ENCODE measurements at regions not wholly inside any gene's neighbourhood (a gene's known extent, or its start where the extent isn't known, plus 50 kb on each side); places are given as distances from the start of the nearest gene placed in this dataset.

DNA sequence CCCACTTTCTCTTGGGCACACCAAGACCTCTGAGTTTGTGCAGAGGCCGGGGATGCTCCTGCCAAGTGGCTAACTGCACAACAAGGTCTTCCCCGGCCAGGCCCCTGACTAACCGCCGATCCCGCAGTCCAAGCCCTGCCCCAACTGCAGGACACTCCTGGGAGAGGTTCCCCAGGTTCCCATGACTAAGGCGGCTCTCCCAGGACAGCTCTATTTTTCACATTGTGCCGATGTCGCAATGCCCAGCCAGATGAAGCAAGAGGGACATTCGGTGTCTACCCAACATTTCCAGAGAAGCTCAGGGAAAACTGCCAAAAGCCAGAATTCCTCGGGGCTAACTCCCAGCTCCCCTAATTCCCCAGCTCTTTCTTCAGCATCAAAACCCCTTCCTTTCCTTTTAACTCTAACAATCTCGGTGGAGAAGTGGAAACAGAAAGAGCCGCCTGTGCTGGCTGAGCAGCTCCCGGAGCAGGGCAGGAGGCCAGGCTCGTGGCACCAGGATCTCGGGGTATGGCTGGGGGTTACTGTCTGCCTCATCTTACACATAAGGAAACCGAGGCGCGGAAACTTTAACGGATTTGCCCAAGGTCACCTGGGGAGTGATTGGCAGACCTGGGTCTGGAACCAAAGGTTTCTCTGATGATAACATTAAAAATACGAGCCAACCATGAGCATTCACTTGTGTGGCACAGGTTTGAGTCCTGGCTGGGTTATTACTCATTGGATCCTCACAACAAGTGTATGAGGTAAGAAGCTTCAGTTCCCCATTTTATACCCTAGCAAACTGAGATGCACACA lies 318.2 kb downstream of the BCL11B start:
- no peak overlapping the region for H3K9ac ChIP-seq (ENCODE audit: insufficient read depth in 1 of 2, low read length in 2 of 2)
- H3K4me3 ChIP-seq = no peak overlapping the region
- no peak overlapping the region for H3K27ac ChIP-seq (ENCODE audit: low read depth in 1 of 2, low read length in 1 of 2)
- ATAC-seq (ENCODE audit: insufficient read depth, low FRiP score) = no peak
- H3K4me1 ChIP-seq (ENCODE audit: control insufficient read depth in 5 of 5, insufficient read depth in 5 of 5, low read length in 5 of 5) = peaks cover 0 to 37% (median 12%) of the 10 kb centered on the region in 5 donors
- peak; percentile 77 to 91 (median 83) for DNase-seq
- TF ChIP-seq, protein P1, sequence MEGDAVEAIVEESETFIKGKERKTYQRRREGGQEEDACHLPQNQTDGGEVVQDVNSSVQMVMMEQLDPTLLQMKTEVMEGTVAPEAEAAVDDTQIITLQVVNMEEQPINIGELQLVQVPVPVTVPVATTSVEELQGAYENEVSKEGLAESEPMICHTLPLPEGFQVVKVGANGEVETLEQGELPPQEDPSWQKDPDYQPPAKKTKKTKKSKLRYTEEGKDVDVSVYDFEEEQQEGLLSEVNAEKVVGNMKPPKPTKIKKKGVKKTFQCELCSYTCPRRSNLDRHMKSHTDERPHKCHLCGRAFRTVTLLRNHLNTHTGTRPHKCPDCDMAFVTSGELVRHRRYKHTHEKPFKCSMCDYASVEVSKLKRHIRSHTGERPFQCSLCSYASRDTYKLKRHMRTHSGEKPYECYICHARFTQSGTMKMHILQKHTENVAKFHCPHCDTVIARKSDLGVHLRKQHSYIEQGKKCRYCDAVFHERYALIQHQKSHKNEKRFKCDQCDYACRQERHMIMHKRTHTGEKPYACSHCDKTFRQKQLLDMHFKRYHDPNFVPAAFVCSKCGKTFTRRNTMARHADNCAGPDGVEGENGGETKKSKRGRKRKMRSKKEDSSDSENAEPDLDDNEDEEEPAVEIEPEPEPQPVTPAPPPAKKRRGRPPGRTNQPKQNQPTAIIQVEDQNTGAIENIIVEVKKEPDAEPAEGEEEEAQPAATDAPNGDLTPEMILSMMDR (IDR thresholded peaks at IDR 0.05; ENCODE audit: control extremely low read depth, extremely low read depth) = no peak
- WGBS, 2 donors = 75 to 80% methylated on average over 20 of the region's 20 CpGs
- no peaks in the 10 kb centered on the region for H3K9me3 ChIP-seq (ENCODE audit: control insufficient read depth in 4 of 4, insufficient read depth in 3 of 4, low read length in 3 of 4)
- H3K36me3 ChIP-seq (ENCODE audit: control insufficient read depth in 4 of 4, insufficient read depth in 4 of 4, low read length in 4 of 4) = no peaks in the 10 kb centered on the region
- H3K27me3 ChIP-seq (ENCODE audit: control insufficient read depth in 3 of 3, insufficient read depth in 3 of 3, low read length in 2 of 3) = no peaks in the 10 kb centered on the region

DNA sequence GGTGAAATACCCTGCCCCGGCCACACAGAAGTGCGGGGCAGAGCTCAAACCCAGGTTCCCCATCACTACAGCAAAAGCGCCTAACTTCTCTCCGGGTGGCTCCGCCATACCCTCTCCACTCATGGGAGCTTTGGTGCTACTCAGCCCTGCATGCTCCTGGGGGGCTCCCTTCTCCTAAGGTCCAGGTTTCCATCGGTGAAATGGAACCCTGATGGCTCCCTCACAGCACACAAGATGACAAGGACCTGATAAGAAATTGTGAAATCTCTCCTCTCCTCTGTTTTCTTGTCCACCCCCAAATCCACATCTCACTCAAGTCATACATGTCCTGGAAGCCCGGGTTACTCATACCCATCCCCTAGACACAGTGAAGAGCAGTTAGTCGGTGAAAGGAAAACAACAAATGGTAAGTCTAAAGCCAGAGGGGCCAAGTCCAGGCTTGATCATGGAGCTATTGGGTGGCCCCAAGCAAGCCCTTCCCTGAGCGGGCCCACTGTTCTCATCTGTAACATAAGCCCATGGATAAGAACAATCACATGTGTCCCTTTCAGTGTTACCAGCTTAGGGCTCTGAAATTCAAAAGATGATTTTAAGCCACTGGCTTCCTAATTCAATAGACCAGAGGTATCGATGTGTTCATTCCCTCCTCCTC lies 317.5 kb downstream of the BCL11B start:
- TF ChIP-seq, protein P1 (IDR thresholded peaks at IDR 0.05; ENCODE audit: control extremely low read depth, extremely low read depth) = no peak
- Histone ChIP-seq H3K36me3 (ENCODE audit: control insufficient read depth in 4 of 4, insufficient read depth in 4 of 4, low read length in 4 of 4) (no peaks in the 10 kb centered on the region), H3K9ac (ENCODE audit: insufficient read depth in 1 of 2, low read length in 2 of 2) (no peak overlapping the region), H3K27me3 (ENCODE audit: control insufficient read depth in 3 of 3, insufficient read depth in 3 of 3, low read length in 2 of 3) (no peaks in the 10 kb centered on the region), H3K4me3 (no peak overlapping the region), H3K9me3 (ENCODE audit: control insufficient read depth in 4 of 4, insufficient read depth in 3 of 4, low read length in 3 of 4) (no peaks in the 10 kb centered on the region), H3K4me1 (ENCODE audit: control insufficient read depth in 5 of 5, insufficient read depth in 5 of 5, low read length in 5 of 5) (peaks cover 0 to 34% (median 12%) of the 10 kb centered on the region in 5 donors), H3K27ac (ENCODE audit: low read depth in 1 of 2, low read length in 1 of 2) (no peak overlapping the region)
- DNase-seq = peak in 1 of 3 donors; percentile 3
- 93% methylated on average over 10 of the region's 10 CpGs for WGBS, 2 donors
- ATAC-seq (ENCODE audit: insufficient read depth, low FRiP score) = no peak

DNA sequence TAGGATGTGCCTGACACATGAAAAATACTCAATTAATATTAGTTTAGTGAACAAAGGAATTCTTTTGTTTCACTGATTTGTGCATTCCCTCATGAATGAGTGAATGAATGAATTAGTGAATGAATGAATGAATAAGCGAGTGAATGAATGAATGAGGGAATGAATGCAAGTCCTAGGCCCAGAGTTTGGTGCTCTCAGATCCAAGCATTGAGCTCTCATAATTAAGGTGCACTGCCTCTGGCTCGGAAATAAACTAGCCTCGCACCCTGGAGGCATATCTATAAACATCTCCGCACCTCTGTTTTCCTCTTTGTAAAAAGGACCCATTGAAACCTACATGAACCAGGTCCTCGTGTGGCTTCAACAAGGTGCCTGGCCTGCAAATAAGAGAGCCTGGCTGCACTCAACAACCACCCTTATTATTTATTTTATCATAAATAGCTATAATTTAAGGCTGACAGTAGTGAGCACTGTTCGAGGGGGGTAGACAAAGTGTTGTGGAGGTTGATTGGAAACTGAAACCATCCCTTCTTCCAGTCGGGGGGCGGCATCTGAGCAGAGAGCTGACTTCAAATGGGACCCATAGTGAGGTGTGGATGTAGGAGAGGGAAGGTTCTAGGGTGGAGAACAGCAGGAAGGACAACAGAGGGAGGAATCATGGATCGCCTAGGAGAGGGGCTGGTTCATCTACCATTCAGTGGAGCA lies 316.8 kb downstream of the BCL11B start:
- no peak for ATAC-seq (ENCODE audit: insufficient read depth, low FRiP score)

More for the DNA sequence above, 316.8 kb downstream of the BCL11B start:
- 80 to 86% methylated on average over 9 of the region's 9 CpGs for WGBS, 2 donors
- TF ChIP-seq, protein P1 (IDR thresholded peaks at IDR 0.05; ENCODE audit: control extremely low read depth, extremely low read depth) = no peak
- no peaks in the 10 kb centered on the region for H3K27me3 ChIP-seq (ENCODE audit: control insufficient read depth in 3 of 3, insufficient read depth in 3 of 3, low read length in 2 of 3)
- H3K27ac ChIP-seq (ENCODE audit: low read depth in 1 of 2, low read length in 1 of 2) = no peak overlapping the region
- no peak overlapping the region for H3K4me3 ChIP-seq
- DNase-seq = no peak
- H3K36me3 ChIP-seq (ENCODE audit: control insufficient read depth in 4 of 4, insufficient read depth in 4 of 4, low read length in 4 of 4) = no peaks in the 10 kb centered on the region
- H3K4me1 ChIP-seq (ENCODE audit: control insufficient read depth in 5 of 5, insufficient read depth in 5 of 5, low read length in 5 of 5) = peaks cover 0 to 30% (median 12%) of the 10 kb centered on the region in 5 donors
- no peak overlapping the region for H3K9ac ChIP-seq (ENCODE audit: insufficient read depth in 1 of 2, low read length in 2 of 2)
- H3K9me3 ChIP-seq (ENCODE audit: control insufficient read depth in 4 of 4, insufficient read depth in 3 of 4, low read length in 3 of 4) = no peaks in the 10 kb centered on the region

Data from lung (tissue), 11 donors.